Left hindlimb (tissue), 1 donor: ENCODE measurements at regions not wholly inside any gene's neighbourhood (a gene's known extent, or its start where the extent isn't known, plus 50 kb on each side); places are given as distances from the start of the nearest gene placed in this dataset.
"Not testable (repeated sequence)": the region's sequence is repeated elsewhere in the genome, so short reads cannot be mapped to it uniquely, and the experiment has no call there.

ENCODE experiments used
- DNase-seq: peaks from one replicate; pipeline ENCODE4 v3.0.0-alpha.2; 2018

- no peak for DNase-seq
Observed at GRCh38 chr5:25764733-25765132, 1120.0 kb upstream of the CDH10 start.

DNA sequence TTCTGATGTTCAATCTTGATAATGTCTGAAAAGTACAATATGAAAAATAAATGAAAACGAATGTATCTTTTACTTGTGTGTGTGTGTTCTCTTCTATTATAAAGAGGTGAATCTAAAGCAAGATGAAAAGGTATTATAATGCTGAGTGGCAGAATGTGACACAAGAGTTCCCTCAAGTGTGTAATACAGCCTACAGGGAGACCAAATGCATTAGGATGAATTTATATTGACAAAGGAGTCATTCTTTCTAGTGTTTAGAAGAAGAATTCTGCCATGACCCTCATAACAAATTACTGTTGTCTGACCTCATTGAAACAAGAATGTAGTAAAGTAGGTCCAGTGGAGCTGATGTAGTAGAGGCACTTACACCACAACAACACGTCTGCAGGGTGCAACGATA is 1119.0 kb upstream of the CDH10 start:
- no peak for DNase-seq

GRCh38 chr5:25754895-25755294 is 1110.1 kb upstream of the CDH10 start:
- DNase-seq, result no peak

- DNase-seq, result no peak
Observed at GRCh38 chr5:25744908-25745307, 1100.1 kb upstream of the CDH10 start.

GRCh38 chr5:25716680-25717079 is 1071.9 kb upstream of the CDH10 start:
- DNase-seq, result no peak

DNA sequence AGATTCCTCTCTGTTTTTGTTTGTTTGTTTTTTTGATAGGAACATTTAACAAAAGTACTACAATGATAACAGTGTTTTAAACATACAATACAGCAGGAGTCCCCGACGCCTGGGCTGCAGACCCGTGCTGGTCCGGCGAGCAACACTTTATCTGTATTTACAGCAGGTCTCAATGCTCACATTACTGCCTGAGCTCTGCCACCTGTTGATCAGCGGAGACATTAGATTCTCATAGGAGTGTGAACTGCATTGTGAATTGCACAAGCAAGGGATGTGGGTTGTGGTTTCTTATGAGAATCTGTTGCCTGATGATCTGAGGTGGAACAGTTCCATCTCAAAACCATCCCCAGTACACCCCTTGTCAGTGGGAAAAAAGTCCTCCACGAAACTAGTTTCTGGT is 1068.5 kb upstream of the CDH10 start:
- DNase-seq, result no peak

- no peak for DNase-seq
Observed at GRCh38 chr5:25707093-25707492, 1062.3 kb upstream of the CDH10 start.

GRCh38 chr5:25701936-25702335 is 1057.2 kb upstream of the CDH10 start:
- DNase-seq, result no peak

- no peak for DNase-seq
Observed at GRCh38 chr5:25694801-25695200, 1050.0 kb upstream of the CDH10 start.

GRCh38 chr5:25688156-25688555 is 1043.4 kb upstream of the CDH10 start:
- DNase-seq, result no peak

- no peak for DNase-seq
Observed at GRCh38 chr5:25669645-25670401, 1025.0 kb upstream of the CDH10 start.

GRCh38 chr5:25662610-25663009 is 1017.8 kb upstream of the CDH10 start:
- DNase-seq, result no peak

GRCh38 chr5:25650316-25650715 is 1005.5 kb upstream of the CDH10 start:
- DNase-seq, result not testable (repeated sequence)

GRCh38 chr5:25649628-25650265 is 1005.0 kb upstream of the CDH10 start:
- no peak for DNase-seq

DNA sequence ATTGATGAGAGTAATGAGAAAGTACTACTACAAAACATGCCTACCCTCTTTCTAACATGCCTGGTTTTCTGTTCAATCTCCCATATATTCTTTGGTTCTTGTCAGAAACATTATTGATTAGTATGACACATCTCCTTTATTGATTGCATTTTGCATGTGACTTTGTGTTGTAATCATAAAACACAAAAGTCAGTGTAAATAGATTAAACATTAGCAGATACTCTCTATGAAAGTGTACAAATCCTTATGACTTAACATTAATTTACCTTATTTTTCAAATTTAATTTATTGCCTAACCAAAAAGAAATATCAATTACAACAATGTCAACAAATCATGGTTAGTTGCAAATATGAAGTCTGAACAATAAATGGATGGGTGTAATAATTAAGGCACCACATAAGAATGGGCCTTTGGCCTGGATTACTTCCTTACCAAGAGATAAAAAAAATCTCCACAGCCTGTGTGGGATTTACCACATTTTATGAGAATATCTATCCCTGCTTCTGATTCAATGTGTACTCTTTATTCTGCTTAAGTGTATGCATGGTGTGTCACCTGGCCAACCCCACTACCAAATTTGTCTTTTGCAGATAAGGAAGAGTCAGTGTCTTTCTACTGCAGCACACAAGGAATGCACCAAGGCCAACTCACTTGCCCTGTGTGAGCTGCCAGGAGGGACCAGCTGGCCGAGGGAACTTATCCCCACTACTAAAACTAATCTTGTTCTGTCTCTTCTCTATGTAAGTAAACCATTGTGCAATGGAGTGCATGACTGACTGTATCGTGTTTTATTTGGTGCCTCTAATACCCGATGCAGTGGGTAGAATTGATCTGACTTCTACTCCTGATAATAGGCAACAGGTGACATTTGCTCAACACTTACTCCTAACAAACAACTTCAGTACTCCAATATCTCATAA is 1001.9 kb upstream of the CDH10 start:
- no peak for DNase-seq

DNA sequence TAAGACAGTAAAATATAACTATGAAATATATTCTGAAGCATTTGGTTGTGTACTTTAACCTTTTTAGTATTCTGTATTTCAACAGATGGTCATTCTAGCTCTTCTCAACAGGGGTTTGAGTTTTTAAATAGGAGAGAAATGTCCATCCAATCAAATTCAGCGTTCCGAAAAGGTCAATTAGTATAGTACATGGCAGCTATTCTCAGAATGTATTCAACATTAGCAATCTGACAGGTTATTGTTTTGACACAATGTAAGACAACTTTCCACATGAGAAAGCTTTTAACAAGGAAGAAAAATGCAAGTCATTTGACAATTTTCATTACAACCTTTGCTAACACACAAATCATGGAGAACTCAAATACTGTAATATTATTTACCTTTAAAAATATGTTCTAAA is 996.3 kb upstream of the CDH10 start:
- DNase-seq, result no peak

DNA sequence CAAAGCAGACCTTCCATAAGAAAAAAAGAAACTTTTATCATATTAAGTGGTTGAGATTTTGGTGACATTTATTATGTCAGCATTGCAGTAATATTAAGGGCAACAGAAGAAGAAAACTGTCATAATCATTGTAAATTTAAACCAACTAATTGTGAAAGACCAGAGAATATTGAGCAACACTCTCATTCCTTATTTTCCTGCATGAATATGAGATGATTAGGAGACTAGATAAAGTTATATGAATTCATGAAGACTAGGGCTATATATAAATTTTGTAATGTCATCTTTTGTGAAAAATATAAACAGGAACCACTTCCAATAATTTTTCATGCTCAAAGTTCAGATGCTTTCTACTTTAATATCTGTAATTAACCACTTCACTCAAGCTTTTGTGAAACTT is 974.5 kb upstream of the CDH10 start:
- no peak for DNase-seq

- no peak for DNase-seq
Observed at GRCh38 chr5:25618821-25619220, 974.0 kb upstream of the CDH10 start.

DNA sequence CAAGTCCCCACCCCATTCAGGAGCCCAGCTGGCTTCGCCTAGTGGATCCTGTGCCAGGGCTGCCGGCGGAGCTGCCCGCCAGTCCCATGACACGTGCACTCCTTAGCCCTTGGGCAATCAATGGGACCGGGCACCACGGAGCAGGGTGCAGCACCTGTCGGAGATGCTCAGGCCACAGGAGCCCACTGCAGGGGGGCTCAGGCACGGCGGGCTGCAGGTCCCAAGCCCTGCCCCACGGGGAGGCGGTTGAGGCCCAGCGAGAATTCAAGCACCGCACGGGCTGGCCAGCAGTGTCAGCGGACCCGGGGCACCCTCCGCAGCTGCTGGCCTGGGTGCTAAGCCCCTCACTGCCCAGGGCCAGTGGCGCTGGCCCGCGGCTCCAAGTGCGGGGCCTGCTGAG is 969.7 kb upstream of the CDH10 start:
- DNase-seq, result no peak

- DNase-seq, result no peak
Observed at GRCh38 chr5:25604681-25605080, 959.9 kb upstream of the CDH10 start.

DNA sequence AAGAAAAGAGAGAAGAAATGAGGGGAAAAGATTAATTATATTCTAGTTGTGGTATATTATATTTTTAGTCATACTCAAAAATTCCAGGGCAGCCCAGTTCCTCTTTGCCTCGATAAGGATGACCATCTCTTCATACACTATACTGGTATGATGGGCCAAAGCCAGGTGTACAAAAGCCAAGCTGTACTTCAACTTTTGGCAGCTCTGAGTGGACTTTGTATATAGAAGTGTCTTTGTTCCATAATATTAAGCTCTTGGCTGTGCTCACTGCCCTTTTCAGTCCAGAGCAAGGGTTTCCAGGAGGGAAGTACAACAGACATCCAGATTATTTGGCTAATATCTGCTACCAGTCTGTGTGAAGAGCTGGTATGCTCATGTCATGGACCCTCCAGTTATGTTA is 934.3 kb upstream of the CDH10 start:
- no peak for DNase-seq

DNA sequence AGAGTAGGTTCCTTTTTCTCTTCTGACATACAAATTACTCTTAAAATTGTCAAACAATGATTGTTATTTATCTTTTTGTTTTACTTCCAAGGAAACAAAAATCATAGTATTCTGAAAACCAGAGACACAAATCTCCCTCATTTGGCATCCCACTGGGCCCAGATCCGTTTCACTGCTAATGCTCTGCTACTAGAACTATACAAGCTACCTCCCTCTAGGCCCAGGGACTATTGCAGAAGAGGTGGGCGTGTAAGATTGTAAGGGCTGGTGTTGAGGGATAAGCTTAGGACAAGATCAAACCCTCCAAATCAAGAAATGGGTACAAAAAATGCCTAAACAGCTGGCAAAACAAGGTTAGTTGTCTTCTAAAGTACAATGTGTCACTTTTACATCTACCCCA is 928.9 kb upstream of the CDH10 start:
- DNase-seq, result no peak

GRCh38 chr5:25570067-25570583 is 925.3 kb upstream of the CDH10 start:
- DNase-seq, result no peak
